Nephron (organoid): ENCODE measurements at regions not wholly inside any gene's neighbourhood (a gene's known extent, or its start where the extent isn't known, plus 50 kb on each side); places are given as distances from the start of the nearest gene placed in this dataset.

Source experiments
- H3K27ac Mint-ChIP-seq, 3 experiments: 2 replicates each; pipeline ENCODE4 v1.8.0; 2020; ENCODE audit warnings: mixed read lengths in 3 of 3, mild to moderate bottlenecking in 2 of 3, moderate library complexity in 1 of 3
- H3K27me3 Mint-ChIP-seq: 2 replicates; pipeline ENCODE4 v1.8.0; 2021; ENCODE audit warnings: low read depth, mild to moderate bottlenecking, moderate library complexity, mixed read lengths
- H3K36me3 Mint-ChIP-seq: 2 replicates; pipeline ENCODE4 v1.8.0; 2020; ENCODE audit warnings: low read depth, mixed read lengths
- H3K4me1 Mint-ChIP-seq: 2 replicates; pipeline ENCODE4 v1.8.0; 2020; ENCODE audit warnings: mixed read lengths
- H3K4me3 Mint-ChIP-seq, 3 experiments: 2 replicates each; pipeline ENCODE4 v1.8.0; 2020; ENCODE audit warnings: mild to moderate bottlenecking in 3 of 3, mixed read lengths in 3 of 3, moderate library complexity in 2 of 3
- H3K9me3 Mint-ChIP-seq: 2 replicates; pipeline ENCODE4 v1.8.0; 2020; ENCODE audit warnings: mixed read lengths
- CTCF ChIP-seq, 3 experiments: fragments of 200-600 bp; sonication (generic); IDR thresholded peaks; one replicate each; pipeline ENCODE4 v1.5.0; 2021; ENCODE audit warnings: antibody characterized with exemption in 3 of 3; ENCODE audit not compliant: unreplicated experiment in 3 of 3

DNA sequence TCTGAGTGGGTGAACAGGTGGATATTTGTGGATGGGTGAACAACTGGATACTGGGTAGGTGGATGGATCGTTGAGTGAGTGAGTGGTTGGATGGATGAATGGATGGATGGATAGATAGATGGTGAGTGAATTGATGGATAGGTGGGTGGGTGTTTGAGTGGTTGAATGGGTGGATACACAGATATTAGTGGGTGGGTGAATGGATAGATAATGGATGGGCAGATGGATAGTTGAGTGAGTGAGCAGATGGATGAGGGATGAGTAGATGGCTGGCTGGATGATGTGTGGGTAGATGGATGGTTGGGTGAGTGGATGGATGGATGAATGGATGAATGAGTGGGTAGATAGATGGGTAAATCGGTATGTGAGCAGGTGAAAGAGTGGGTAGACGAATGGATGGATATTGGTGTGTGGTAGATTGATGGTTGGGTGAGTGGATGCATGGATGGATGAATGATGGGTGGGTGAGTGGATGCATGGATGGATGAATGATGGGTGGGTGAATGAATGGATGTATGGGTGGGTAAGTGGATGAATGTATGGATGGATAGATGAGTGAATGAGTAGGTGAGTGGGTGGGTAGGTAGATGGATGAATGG is 406.7 kb downstream of the MN1 start:
- no peak overlapping the region for H3K27ac Mint-ChIP-seq
- peaks cover 4% of the 10 kb centered on the region for H3K36me3 Mint-ChIP-seq
- H3K4me3 Mint-ChIP-seq: no peak overlapping the region
- H3K27me3 Mint-ChIP-seq: peaks cover 45% of the 10 kb centered on the region
- no peaks in the 10 kb centered on the region for H3K9me3 Mint-ChIP-seq
- peaks cover 27% of the 10 kb centered on the region for H3K4me1 Mint-ChIP-seq
- no peak for TF ChIP-seq CTCF (IDR thresholded peaks at IDR 0.05; ENCODE audit: unreplicated experiment in 3 of 3)

DNA sequence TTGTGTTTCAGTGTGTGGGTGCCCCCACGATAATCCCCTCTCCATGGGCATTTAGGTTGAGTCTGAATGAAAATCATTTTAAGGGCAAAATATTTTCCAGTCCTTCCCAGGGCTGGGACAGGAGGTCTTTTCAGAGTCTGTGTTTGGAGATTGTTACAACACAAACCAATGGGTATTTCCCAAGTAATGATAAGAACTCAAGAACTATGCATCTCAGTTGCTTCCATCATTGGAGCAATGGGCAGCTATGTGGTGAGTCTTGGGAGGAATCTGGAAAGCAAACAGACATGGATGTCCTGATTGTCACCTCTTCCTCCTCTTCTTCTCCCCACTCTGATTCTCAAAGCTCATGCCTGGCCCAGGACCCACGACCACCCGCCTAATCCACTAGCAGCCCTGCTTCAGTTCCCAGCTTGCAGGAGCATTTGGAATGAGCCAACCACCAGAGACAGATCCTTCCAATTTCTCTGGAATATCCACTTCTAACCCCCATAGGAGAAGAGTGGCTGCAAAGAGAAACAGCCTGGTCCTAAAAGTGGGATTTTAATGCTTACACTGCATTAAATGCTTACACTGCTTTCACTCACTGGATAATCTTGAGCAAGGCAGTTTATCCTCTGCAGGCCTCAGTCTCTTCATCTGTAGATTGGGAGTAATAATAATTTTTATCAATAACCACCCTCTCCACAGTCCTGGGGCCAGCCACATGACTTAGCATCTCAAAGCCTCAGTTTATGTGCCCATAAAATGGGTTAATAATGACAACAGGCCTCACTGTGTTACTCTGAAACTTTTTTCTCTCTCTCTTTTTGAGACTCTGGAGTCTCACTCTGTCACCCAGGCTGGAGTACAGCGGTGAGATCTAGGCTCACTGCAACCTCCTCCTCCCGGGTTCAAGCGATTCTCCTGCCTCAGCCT is 404.3 kb downstream of the MN1 start:
- H3K36me3 Mint-ChIP-seq: no peaks in the 10 kb centered on the region
- H3K4me1 Mint-ChIP-seq: peaks cover 14% of the 10 kb centered on the region
- peaks cover 43% of the 10 kb centered on the region for H3K27me3 Mint-ChIP-seq
- H3K4me3 Mint-ChIP-seq: no peak overlapping the region
- no peak for TF ChIP-seq CTCF (IDR thresholded peaks at IDR 0.05; ENCODE audit: unreplicated experiment in 3 of 3)
- peaks cover 9% of the 10 kb centered on the region for H3K9me3 Mint-ChIP-seq
- H3K27ac Mint-ChIP-seq: peak overlapping the region in 2 of 3 experiments; percentile 12 to 70

- H3K9me3 Mint-ChIP-seq: peaks cover 13% of the 10 kb centered on the region
Measured at GRCh38 chr22:27397954-27398342, 403.6 kb downstream of the MN1 start.

DNA sequence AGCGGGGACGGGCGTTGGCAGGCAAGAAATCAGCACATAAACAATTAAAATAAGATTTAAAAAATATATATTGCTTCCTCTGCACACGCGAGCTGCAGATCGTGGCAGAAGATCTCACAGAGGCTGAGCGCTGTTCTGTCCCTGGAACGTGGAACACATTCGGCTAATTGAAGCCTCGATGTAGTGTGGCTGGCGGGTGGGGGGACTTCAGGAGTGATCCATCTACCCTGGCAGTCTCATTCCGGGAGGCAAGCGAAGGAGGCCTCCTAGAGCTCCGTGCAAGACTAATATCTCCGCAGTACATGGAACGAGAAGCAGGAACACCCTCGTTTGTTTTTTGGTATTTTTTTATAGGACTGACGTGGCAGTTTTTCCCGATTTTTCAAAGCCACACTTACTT is 402.4 kb downstream of the MN1 start:
- Mint-ChIP-seq H3K9me3 (peaks cover 13% of the 10 kb centered on the region), H3K36me3 (no peaks in the 10 kb centered on the region), H3K27me3 (peaks cover 30% of the 10 kb centered on the region), H3K4me1 (peaks cover 14% of the 10 kb centered on the region), H3K4me3 (no peak overlapping the region), H3K27ac (peak overlapping the region in 2 of 3 experiments; percentile 57 to 79)
- TF ChIP-seq CTCF (IDR thresholded peaks at IDR 0.05; ENCODE audit: unreplicated experiment in 3 of 3): no peak

More at GRCh38 chr22:27397954-27398342, 403.6 kb downstream of the MN1 start:
- H3K36me3 Mint-ChIP-seq: no peaks in the 10 kb centered on the region
- H3K27me3 Mint-ChIP-seq: peaks cover 38% of the 10 kb centered on the region
- H3K4me1 Mint-ChIP-seq: peaks cover 14% of the 10 kb centered on the region
- H3K27ac Mint-ChIP-seq: peak overlapping the region in 2 of 3 experiments; percentile 12 to 70
- TF ChIP-seq CTCF (IDR thresholded peaks at IDR 0.05; ENCODE audit: unreplicated experiment in 3 of 3): no peak
- no peak overlapping the region for H3K4me3 Mint-ChIP-seq

GRCh38 chr22:27400811-27401210 is 400.7 kb downstream of the MN1 start:
- peaks cover 14% of the 10 kb centered on the region for H3K4me1 Mint-ChIP-seq
- no peak for TF ChIP-seq CTCF (IDR thresholded peaks at IDR 0.05; ENCODE audit: unreplicated experiment in 3 of 3)
- peaks cover 21% of the 10 kb centered on the region for H3K27me3 Mint-ChIP-seq
- H3K4me3 Mint-ChIP-seq: no peak overlapping the region
- H3K27ac Mint-ChIP-seq: no peak overlapping the region
- peaks cover 13% of the 10 kb centered on the region for H3K9me3 Mint-ChIP-seq
- H3K36me3 Mint-ChIP-seq: no peaks in the 10 kb centered on the region
